Skeletal muscle cell (primary cell): ENCODE measurements at regions not wholly inside any gene's neighbourhood (a gene's known extent, or its start where the extent isn't known, plus 50 kb on each side); places are given as distances from the start of the nearest gene placed in this dataset.
"Not testable (repeated sequence)": the region's sequence is repeated elsewhere in the genome, so short reads cannot be mapped to it uniquely, and the experiment has no call there.

Experiments used
- DNase-seq: peaks from one replicate; pipeline ENCODE4 v3.0.0-alpha.2; 2010; ENCODE audit warnings: low read depth
- H3K4me3 ChIP-seq: 2 replicates; pipeline ENCODE4 v1.5.1; 2011; ENCODE audit warnings: low read depth, mild to moderate bottlenecking, control low read depth, low read length, moderate library complexity

DNA sequence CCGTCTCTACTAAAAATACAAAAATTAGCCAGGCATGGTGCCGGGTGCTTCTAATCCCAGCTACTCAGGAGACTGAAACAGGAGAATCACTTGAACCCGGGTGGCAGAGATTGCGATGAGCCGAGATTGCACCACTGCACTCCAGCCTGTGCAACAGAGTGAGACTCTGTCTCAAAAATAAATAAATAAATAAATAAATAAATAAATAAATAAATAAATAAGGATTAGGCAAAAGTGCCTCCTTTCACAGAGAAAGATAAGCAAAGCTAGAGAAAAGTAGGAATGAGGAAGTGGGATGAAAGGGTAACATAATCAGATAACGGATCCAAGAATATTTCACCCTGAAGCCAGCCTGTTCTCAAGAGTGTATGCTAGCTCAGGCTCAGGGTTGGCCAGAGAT, 869.6 kb upstream of the AUTS2 start:
- not testable (repeated sequence) for H3K4me3 ChIP-seq, DNase-seq

GRCh38 chr7:68729371-68729770, 868.9 kb upstream of the AUTS2 start:
- no peak overlapping the region for H3K4me3 ChIP-seq
- DNase-seq = no peak

DNA sequence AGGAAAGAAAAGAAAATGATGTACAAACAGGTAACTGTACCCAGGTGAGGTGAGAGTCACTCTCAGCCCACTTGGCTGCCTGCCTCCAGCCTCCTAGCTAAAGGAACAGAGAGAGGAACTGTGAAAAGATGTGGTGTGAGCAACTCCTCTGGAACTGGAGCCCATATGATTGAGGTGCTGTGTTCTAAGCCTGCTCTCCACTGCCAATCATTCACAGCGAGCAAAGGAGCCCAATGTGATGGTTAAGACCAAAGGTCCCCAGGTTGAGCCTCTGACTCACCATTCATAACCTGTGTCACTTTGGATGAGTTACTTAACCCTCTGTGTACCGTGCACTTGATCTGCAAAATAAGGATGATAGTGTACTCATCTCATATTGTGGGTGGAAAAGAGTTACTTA, 868.1 kb upstream of the AUTS2 start:
- DNase-seq = no peak
- no peak overlapping the region for H3K4me3 ChIP-seq

DNA sequence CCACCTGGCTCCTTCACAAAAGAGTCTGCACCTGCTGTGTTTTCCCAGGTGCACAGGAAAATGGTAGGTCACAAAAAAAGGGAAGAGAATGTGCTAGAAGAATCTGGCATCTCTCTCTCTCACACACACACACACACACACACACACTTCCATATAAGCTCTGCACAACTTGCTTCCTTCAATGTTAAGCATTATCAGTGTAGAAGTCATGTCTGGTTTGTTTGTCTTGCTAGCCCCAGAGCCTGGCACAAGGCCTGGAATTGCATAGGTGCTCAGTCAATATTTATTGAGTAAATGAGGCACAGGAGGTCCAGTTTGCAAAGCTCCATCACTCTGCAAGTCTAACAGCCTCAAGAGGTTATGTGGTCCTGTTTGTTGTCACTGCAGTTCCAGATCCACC, 867.3 kb upstream of the AUTS2 start:
- H3K4me3 ChIP-seq = no peak overlapping the region
- no peak for DNase-seq

GRCh38 chr7:68733219-68734153, 864.8 kb upstream of the AUTS2 start:
- H3K4me3 ChIP-seq = no peak overlapping the region
- DNase-seq = no peak

DNA sequence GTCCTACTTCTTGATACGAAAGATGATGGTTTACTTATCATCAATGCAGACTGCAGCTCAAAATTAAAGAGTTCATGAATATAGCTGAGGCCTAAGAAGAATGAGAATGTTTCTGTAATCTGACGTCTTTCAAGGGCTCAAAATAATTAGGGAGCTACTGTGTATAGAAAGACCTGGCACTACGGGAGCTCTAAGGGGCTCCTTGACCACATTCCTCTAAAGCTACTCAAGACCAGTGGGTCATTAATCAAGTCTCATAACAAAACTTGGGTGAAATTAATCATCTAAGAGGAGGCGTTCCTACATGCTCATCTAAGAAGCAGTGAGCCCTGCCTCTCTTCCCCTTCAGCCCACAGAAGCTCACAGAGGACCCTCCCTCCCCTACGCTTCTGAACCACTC, 863.8 kb upstream of the AUTS2 start:
- DNase-seq = no peak
- H3K4me3 ChIP-seq = no peak overlapping the region

- DNase-seq = no peak
- H3K4me3 ChIP-seq = no peak overlapping the region
Observed at GRCh38 chr7:68739306-68739705, 859.0 kb upstream of the AUTS2 start.

GRCh38 chr7:68744036-68744435, 854.2 kb upstream of the AUTS2 start:
- H3K4me3 ChIP-seq = no peak overlapping the region
- DNase-seq = no peak

DNA sequence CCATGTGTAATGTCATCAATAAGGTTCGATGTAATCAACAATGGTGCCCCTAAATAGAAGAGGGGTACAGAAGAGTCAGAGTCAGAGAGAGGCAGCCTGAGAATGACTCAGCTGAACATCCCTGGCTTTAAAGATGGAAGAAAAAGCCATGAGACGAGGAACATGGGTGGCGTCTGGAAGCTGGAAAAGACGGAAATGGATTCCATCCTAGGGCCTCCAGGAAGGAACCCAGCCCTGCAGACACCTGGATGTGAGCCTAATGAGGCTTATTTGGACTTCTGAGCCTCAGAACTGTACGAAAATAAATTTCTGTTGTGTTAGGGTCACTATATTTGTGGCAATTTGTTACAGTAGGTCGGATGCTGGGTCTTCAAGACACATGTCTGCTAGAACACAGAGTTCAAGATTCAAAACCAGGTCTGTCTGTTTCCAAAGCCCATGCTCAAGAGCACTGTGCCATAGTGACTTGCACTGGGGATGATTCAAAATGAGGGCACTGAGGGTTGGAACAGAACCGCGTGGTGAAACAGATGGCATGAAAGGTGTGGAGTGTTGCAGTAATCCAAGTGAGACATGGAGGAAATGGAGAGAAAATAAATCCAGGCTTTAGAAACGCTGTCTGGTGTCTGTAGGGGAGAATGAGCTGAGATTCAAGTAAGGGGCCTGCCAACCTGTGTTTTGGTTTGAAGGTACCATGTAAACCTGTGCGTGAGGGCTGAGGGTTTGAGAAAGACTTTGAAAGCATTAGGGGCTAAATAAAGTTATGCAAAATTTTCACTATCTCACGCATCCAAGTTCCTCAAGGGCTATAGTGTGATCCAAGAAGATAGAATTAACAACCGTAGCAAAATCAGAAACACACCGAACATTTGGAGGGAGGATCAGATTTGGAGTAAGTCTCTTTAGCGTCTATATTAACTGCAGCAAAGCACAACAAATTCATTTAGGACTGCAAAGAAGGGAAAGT, 849.1 kb upstream of the AUTS2 start:
- no peak overlapping the region for H3K4me3 ChIP-seq
- no peak for DNase-seq

DNA sequence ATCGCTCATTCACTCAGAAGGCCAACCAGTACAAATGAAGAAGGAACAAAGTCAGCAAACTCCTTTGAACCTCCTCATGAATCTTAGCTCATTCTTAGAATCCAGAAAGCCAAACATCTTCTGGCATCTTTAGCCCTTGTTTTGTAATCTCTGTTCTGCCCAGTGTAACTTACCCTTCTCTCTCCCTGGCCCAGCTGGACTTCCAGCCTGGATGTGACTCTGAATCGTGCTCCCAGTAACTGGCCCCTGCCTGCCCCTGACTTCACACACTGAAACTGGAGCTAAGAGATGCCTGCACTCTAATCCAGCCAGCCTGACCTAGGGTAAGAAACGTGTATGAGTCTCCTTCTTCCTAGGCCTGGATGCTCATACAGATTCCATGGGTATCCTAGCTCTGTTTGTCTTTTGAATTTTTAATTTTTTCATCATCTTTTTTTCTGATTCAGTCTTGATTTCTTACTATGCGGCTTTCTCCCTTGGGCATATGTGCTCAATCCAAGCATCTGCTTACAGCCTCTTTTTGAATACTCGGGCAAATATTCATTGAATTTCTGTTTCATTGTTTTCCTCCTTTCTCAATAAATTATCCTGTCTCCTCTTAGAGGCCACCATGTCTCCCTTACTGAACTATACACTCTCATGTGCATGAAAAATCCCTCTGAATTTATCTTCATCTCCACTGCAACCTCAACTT, 845.6 kb upstream of the AUTS2 start:
- no peak overlapping the region for H3K4me3 ChIP-seq

DNA sequence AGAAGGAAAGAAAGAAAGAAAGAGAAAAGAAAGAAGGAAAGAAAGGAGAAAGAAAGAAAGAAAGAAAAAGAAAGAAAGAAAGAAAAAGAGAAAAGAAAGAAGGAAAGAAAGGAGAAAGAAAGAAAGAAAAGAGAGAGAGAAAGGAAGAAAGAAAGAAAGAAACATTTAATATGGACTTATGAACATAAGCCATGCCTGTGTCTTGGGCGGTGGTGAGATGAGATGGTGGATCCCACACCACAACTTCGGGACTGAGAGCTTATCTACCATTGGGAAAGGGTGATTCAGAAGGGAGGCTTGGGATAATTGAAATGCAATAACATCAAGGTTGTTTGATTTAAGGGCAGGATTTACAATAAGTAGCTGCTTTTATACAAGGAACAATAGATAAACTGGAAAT, 843.9 kb upstream of the AUTS2 start:
- DNase-seq = no peak
- H3K4me3 ChIP-seq = no peak overlapping the region

More for the DNA sequence above, 845.6 kb upstream of the AUTS2 start:
- DNase-seq = no peak

DNA sequence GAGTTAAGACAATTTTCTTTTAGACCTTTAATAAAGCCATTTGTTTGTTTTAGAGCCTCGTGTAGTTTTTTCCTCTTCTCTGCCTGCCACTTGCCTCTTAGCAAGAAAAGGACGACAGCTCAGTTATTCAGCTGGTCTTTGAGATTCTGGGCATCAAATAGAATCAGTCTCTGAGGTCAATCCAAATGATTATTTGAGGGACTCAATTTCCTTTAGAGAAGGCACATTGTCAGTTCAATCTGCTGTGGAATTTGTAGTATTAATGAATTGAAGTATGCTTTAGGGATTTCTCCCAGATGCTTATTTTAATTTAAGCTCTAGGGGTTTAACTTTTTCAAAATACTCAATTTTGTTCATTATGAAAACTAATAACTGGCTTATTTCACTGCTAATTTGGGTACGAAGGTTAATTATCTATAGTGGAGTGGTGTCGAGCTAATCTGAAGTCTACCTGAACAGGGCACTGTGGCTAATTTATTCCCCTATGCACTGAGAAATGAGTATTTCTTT, 841.2 kb upstream of the AUTS2 start:
- DNase-seq = no peak
- no peak overlapping the region for H3K4me3 ChIP-seq

GRCh38 chr7:68760556-68760955, 837.7 kb upstream of the AUTS2 start:
- no peak for DNase-seq
- no peak overlapping the region for H3K4me3 ChIP-seq

- H3K4me3 ChIP-seq = no peak overlapping the region
- DNase-seq = no peak
Observed at GRCh38 chr7:68767462-68767861, 830.8 kb upstream of the AUTS2 start.

DNA sequence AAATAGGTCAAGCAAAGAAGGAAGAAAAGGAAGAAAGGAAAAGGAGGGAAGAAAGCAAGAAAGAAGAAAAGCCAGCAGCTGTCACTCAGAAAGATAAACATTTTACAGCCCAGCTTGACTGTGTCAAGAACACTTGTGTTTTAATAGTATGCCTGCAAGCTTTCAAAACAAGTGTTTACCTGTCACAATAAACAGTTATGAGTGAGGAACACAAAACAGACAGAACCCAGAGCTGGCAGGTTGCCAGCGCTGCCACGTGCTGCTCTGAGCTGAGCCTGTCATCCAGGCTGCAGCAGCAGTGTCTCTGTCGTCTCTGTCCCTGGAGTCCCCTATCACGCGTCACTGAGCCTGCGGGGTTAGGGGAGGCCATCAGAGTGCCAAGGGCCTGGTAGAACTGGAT, 827.6 kb upstream of the AUTS2 start:
- no peak overlapping the region for H3K4me3 ChIP-seq
- no peak for DNase-seq

GRCh38 chr7:68776326-68776725, 821.9 kb upstream of the AUTS2 start:
- no peak for DNase-seq
- no peak overlapping the region for H3K4me3 ChIP-seq

- no peak overlapping the region for H3K4me3 ChIP-seq
- no peak for DNase-seq
Observed at GRCh38 chr7:68783684-68784083, 814.6 kb upstream of the AUTS2 start.

DNA sequence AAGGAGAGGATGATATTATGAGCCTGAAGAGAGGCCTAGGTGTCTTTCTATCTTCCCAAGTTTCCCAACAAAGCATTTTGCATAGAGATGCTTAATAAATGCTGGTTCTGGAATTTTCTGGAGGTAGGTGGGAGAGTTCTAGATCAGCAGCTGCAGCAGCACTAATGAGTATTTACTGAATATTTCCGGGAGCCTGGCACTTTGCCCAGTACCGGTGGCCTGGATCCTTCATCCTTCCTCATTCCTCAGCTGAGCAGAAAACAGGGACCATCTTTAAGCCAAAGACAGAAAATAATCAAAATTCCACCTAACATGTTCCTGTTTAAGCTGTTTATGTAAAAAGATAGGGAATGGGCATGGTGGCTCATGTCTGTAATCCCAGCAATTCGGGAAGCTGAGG, 813.2 kb upstream of the AUTS2 start:
- no peak for DNase-seq
- H3K4me3 ChIP-seq = no peak overlapping the region

- no peak overlapping the region for H3K4me3 ChIP-seq
- no peak for DNase-seq
Observed at GRCh38 chr7:68787566-68787965, 810.7 kb upstream of the AUTS2 start.

GRCh38 chr7:68788529-68788928, 809.7 kb upstream of the AUTS2 start:
- not testable (repeated sequence) for DNase-seq, H3K4me3 ChIP-seq
